Spleen (tissue), 7 donors: ENCODE measurements at regions not wholly inside any gene's neighbourhood (a gene's known extent, or its start where the extent isn't known, plus 50 kb on each side); places are given as distances from the start of the nearest gene placed in this dataset.

Experiments
- CTCF ChIP-seq, 11 experiments: fragments of 200-600 bp in 7 of 11; fragments of 450-650 bp in 4 of 11; sonication (generic) in 4 of 11; IDR thresholded peaks in 8 of 11; conservative IDR thresholded peaks in 3 of 11; 1 replicate in 7 of 11; 2 replicates in 4 of 11; pipeline versions ENCODE4 v1.4.0 to v1.8.0; 2016 to 2021; ENCODE audit warnings: antibody characterized with exemption in 11 of 11, inconsistent platforms in 4 of 11, mild to moderate bottlenecking in 1 of 11
- POLR2A ChIP-seq, 3 donors: fragments of 450-650 bp; IDR thresholded peaks; one replicate each; pipeline ENCODE4 v1.5.1; 2017; ENCODE audit warnings: antibody characterized with exemption in 3 of 3, mild to moderate bottlenecking in 1 of 3
- donor health status: DM: no; HTN: no; CAD: no; lungs with moderate emphysema.
- donor health status: DM: no; HTN: no; CAD: no.
- donor health status: DM: no; HTN: no; CAD: no.

- no peak for TF ChIP-seq CTCF (IDR thresholded peaks at IDR 0.05 in 8 of 11, conservative IDR thresholded peaks at IDR 0.05 in 3 of 11)
- TF ChIP-seq POLR2A (IDR thresholded peaks at IDR 0.05): no peak
These were observed 145.2 kb downstream of the ADSS2 start for GRCh38 chr1:244306544-244306943.
